Activated naive CD4-positive, alpha-beta T cell treated with anti-CD3 and anti-CD28 coated beads, Interleukin-2, amount 50 U/mL, for 72 hours (primary cell): ENCODE measurements at regions not wholly inside any gene's neighbourhood (a gene's known extent, or its start where the extent isn't known, plus 50 kb on each side); places are given as distances from the start of the nearest gene placed in this dataset.
A peak's percentile ranks its signal among the peaks of the same experiment; 100 is the strongest.
"Not testable (repeated sequence)": the region's sequence is repeated elsewhere in the genome, so short reads cannot be mapped to it uniquely, and the experiment has no call there.

Experiments used
- ATAC-seq, 2 donors: fragments of 150-1000 bp; cut with Tn5 transposase; 2 replicates each; pipeline ENCODE4 v1.10.0; 2021; ENCODE audit warnings: mild to moderate bottlenecking in 2 of 2, moderate library complexity in 2 of 2
- DNase-seq, 2 donors: peaks; one replicate each; pipeline ENCODE4 v3.0.0; 2021 to 2022; ENCODE audit warnings: low spot score in 2 of 2
- H3K27ac Mint-ChIP-seq, 2 donors: one replicate each; pipeline ENCODE4 v1.8.0; 2022; ENCODE audit warnings: mild to moderate bottlenecking in 2 of 2, mixed read lengths in 2 of 2
- H3K36me3 Mint-ChIP-seq, 2 donors: one replicate each; pipeline ENCODE4 v1.8.0; 2022; ENCODE audit warnings: mixed read lengths in 2 of 2
- H3K9me3 Mint-ChIP-seq, 2 donors: one replicate each; pipeline ENCODE4 v1.8.0; 2022; ENCODE audit warnings: mixed read lengths in 2 of 2

- peaks cover 0 to 10% of the 10 kb centered on the region in 2 donors for H3K36me3 Mint-ChIP-seq
- DNase-seq (no peak), ATAC-seq (peak; percentile 49 to 65)
- peaks cover 0 to 8% of the 10 kb centered on the region in 2 donors for H3K9me3 Mint-ChIP-seq
- peak overlapping the region; percentile 81 to 91 for H3K27ac Mint-ChIP-seq
Measured at GRCh38 chr6:11460837-11461661, 76.5 kb upstream of the TMEM170B start.

- peak in 1 of 2 donors; percentile 10 for DNase-seq
- H3K27ac Mint-ChIP-seq = peak overlapping the region; percentile 91 to 97
- ATAC-seq = peak; percentile 72 to 76
- peaks cover 0 to 10% of the 10 kb centered on the region in 2 donors for H3K9me3 Mint-ChIP-seq
- peaks cover 0 to 17% of the 10 kb centered on the region in 2 donors for H3K36me3 Mint-ChIP-seq
Measured at GRCh38 chr6:11460001-11460668, 77.4 kb upstream of the TMEM170B start.

- DNase-seq (peak in 1 of 2 donors; percentile 22), ATAC-seq (peak; percentile 80 to 83)
- peaks cover 0 to 25% of the 10 kb centered on the region in 2 donors for H3K36me3 Mint-ChIP-seq
- peak overlapping the region; percentile 91 to 97 for H3K27ac Mint-ChIP-seq
- peaks cover 0 to 15% of the 10 kb centered on the region in 2 donors for H3K9me3 Mint-ChIP-seq
Measured at GRCh38 chr6:11459079-11459610, 78.4 kb upstream of the TMEM170B start.

GRCh38 chr6:11458509-11458908, 79.0 kb upstream of the TMEM170B start:
- ATAC-seq (no peak), DNase-seq (no peak)
- H3K27ac Mint-ChIP-seq = no peak overlapping the region
- peaks cover 0 to 25% of the 10 kb centered on the region in 2 donors for H3K36me3 Mint-ChIP-seq
- peaks cover 0 to 15% of the 10 kb centered on the region in 2 donors for H3K9me3 Mint-ChIP-seq

GRCh38 chr6:11457422-11457821, 80.1 kb upstream of the TMEM170B start:
- Mint-ChIP-seq H3K36me3 (peaks cover 0 to 25% of the 10 kb centered on the region in 2 donors), H3K9me3 (peaks cover 0 to 18% of the 10 kb centered on the region in 2 donors)
- ATAC-seq, DNase-seq, H3K27ac Mint-ChIP-seq: not testable (repeated sequence)

- Mint-ChIP-seq H3K9me3 (peaks cover 0 to 32% of the 10 kb centered on the region in 2 donors), H3K36me3 (peaks cover 0 to 32% of the 10 kb centered on the region in 2 donors)
- ATAC-seq, DNase-seq, H3K27ac Mint-ChIP-seq: not testable (repeated sequence)
Measured at GRCh38 chr6:11452106-11452505, 85.4 kb upstream of the TMEM170B start.

- H3K9me3 Mint-ChIP-seq = peaks cover 0 to 40% of the 10 kb centered on the region in 2 donors
- DNase-seq (no peak), ATAC-seq (no peak)
- H3K27ac Mint-ChIP-seq = no peak overlapping the region
- peaks cover 0 to 30% of the 10 kb centered on the region in 2 donors for H3K36me3 Mint-ChIP-seq
Measured at GRCh38 chr6:11450037-11450436, 87.5 kb upstream of the TMEM170B start.

GRCh38 chr6:11449408-11449807, 88.1 kb upstream of the TMEM170B start:
- Mint-ChIP-seq H3K27ac (peak overlapping the region in 1 of 2 donors; percentile 46), H3K9me3 (peaks cover 0 to 40% of the 10 kb centered on the region in 2 donors), H3K36me3 (peaks cover 0 to 31% of the 10 kb centered on the region in 2 donors)
- DNase-seq = no peak
- no peak for ATAC-seq

- no peak overlapping the region for H3K27ac Mint-ChIP-seq
- ATAC-seq = no peak
- peaks cover 0 to 36% of the 10 kb centered on the region in 2 donors for H3K36me3 Mint-ChIP-seq
- no peak for DNase-seq
- peaks cover 2 to 38% of the 10 kb centered on the region in 2 donors for H3K9me3 Mint-ChIP-seq
Measured at GRCh38 chr6:11448038-11448437, 89.5 kb upstream of the TMEM170B start.

GRCh38 chr6:11447265-11447664, 90.3 kb upstream of the TMEM170B start:
- DNase-seq (no peak), ATAC-seq (peak; percentile 59 to 88)
- Mint-ChIP-seq H3K36me3 (peaks cover 0 to 43% of the 10 kb centered on the region in 2 donors), H3K9me3 (peaks cover 3 to 36% of the 10 kb centered on the region in 2 donors), H3K27ac (peak overlapping the region; percentile 68 to 69)

- Mint-ChIP-seq H3K27ac (no peak overlapping the region), H3K36me3 (peaks cover 0 to 43% of the 10 kb centered on the region in 2 donors), H3K9me3 (peaks cover 3 to 36% of the 10 kb centered on the region in 2 donors)
- ATAC-seq (no peak), DNase-seq (no peak)
Measured at GRCh38 chr6:11445146-11445545, 92.4 kb upstream of the TMEM170B start.

GRCh38 chr6:11443125-11443524, 94.4 kb upstream of the TMEM170B start:
- DNase-seq, ATAC-seq, H3K27ac Mint-ChIP-seq: not testable (repeated sequence)
- peaks cover 3 to 28% of the 10 kb centered on the region in 2 donors for H3K9me3 Mint-ChIP-seq
- H3K36me3 Mint-ChIP-seq = peaks cover 0 to 37% of the 10 kb centered on the region in 2 donors

GRCh38 chr6:11442495-11442894, 95.1 kb upstream of the TMEM170B start:
- peaks cover 3 to 33% of the 10 kb centered on the region in 2 donors for H3K9me3 Mint-ChIP-seq
- H3K27ac Mint-ChIP-seq = no peak overlapping the region
- peaks cover 0 to 36% of the 10 kb centered on the region in 2 donors for H3K36me3 Mint-ChIP-seq
- no peak for ATAC-seq
- no peak for DNase-seq

- DNase-seq (no peak), ATAC-seq (no peak)
- Mint-ChIP-seq H3K9me3 (peaks cover 3 to 24% of the 10 kb centered on the region in 2 donors), H3K27ac (no peak overlapping the region), H3K36me3 (peaks cover 0 to 26% of the 10 kb centered on the region in 2 donors)
Measured at GRCh38 chr6:11439876-11440275, 97.7 kb upstream of the TMEM170B start.

- Mint-ChIP-seq H3K36me3 (peaks cover 0 to 17% of the 10 kb centered on the region in 2 donors), H3K27ac (no peak overlapping the region), H3K9me3 (peaks cover 3 to 17% of the 10 kb centered on the region in 2 donors)
- DNase-seq (no peak), ATAC-seq (no peak)
Measured at GRCh38 chr6:11439017-11439420, 98.5 kb upstream of the TMEM170B start.

GRCh38 chr6:11437824-11438459, 99.6 kb upstream of the TMEM170B start:
- Mint-ChIP-seq H3K36me3 (peaks cover 0 to 12% of the 10 kb centered on the region in 2 donors), H3K27ac (no peak overlapping the region), H3K9me3 (peaks cover 0 to 17% of the 10 kb centered on the region in 2 donors)
- ATAC-seq (no peak), DNase-seq (no peak)
